GM21619 (cell line): ENCODE measurements at regions not wholly inside any gene's neighbourhood (a gene's known extent, or its start where the extent isn't known, plus 50 kb on each side); places are given as distances from the start of the nearest gene placed in this dataset.

Source experiments
- ATAC-seq: cut with Tn5 transposase; IDR thresholded peaks from one replicate; pipeline ENCODE4 v1.9.1; 2021; ENCODE audit not compliant: unreplicated experiment

DNA sequence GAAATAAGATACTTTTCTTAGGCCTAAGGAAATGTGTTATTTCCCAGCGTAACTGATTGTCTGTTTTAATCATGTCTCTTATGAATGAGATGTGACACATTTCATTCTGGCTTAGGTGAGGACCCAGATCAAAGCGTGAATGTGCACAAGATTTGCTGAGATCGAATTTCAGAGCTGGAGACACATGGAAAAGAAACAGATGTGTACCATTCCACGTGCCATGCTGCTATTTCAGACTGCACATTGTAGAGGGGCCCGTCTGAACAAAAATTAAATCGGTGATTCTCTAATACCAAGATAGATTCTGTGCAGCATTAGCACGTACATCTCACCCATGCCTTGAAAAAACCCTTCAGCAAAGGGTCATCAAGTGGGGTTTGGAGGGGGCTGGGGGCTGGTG is 290.4 kb downstream of the AACS start:
- no peak for ATAC-seq

DNA sequence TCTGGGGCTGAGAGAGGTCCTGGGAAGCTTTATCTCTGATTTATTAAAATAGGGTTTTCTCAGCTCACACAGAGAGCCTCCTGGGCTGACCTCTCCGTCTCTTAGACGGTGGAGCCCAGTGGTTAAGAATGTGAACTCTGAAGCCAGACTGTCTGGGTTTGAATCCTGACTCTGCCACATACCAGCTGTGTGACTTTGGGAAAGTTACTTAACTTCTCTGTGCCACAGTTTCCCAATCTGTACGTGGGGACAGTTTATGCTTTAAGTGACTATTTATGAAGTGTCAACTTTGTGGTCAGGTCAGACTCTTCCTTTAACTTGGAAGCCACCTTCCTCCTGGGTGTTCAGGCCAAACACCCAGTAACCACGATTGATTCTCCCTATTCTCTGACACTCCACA is 290.9 kb downstream of the AACS start:
- no peak for ATAC-seq

DNA sequence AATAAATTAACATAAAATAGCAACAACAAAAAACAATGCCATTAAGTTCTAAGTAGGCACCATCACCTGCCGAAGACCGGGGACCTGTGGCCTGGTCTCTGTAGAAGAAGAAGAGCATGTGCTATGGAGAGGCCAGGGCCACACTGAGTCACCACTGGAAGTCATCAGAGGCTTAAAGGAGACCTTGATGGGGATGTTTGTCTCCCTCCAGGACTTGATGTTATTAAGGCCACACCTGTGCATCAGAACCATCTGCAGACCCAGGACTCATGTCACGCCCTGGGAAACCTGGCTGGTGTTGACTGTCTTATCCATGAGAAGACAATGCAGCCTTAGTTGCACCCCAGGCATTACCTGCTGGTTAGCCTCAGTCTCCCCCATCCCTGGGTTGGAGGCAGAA is 292.3 kb downstream of the AACS start:
- no peak for ATAC-seq

DNA sequence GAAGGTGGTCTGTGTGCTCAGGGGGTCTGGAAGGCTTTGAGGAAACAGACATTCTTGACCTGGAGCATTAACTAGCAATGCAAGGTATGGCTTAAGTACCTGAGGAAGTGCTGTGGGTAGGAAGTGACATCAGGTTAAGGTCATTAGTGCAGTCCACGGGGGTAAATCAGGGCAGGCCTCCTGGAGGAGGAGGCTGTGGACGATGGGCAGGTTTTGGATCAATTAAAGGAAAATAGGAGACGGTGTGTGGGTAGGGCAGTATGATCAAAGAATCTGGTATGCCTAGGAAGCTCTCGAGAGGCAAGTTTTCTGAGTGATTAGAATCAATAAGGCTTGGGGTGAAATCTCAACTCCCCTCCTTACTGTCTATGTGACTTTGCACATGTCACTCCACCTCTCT is 295.3 kb downstream of the AACS start:
- no peak for ATAC-seq

DNA sequence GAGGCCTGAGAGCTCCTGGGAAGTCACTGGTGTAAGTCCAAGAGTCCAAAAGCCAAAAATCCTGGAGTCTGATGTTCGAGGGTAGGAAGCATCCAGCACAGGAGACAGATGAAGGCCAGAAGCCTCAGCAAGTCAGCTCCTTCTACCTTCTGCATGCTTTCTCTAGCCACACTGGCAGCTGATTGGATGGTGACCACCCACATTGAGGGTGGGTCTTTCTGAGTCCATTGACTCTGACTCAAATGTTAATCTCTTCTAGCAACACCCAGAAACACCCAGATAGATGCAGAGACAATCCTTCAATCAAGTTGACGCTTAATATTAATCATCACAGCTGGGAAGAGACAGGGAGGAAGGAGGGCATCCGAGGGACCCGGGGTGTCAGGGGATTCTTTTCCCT is 305.8 kb downstream of the AACS start:
- no peak for ATAC-seq

DNA sequence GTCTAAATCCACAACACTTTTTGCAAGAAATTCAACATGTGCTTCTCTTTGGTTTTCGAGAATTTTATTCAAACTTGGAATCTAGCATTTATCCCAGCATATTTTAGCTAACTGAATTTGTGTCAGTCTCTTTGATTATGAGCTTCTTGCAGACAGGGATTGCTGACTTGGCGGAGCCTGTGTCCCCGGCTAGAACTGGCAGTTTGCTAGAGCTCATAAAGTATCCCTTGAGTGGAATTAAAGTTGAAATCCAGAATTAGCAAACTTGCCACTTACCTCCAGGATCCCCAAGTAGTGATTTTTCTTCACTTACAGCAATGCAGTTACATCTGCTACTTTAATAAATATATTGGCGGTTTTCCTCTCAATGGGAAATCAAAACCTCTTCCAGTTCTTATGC is 306.9 kb downstream of the AACS start:
- no peak for ATAC-seq

DNA sequence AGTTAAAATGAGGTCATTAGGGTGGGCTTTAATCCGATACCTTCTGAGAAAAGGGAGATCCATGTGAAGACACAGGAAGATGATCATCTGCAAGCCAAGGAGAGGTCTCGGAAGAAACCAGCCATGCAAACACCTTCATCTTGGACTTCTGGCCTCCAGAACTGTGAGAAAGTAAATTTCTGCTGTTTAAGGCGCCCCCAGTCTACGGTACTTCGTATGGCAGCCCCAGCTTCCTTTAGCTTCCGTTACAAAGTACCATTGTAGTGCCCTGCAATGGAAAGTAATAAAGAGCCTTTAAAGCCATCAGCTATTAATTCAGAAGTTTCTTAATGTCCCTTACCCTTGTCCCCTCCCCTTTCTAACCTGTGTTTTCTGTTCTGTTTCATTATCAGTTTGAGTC is 308.1 kb downstream of the AACS start:
- no peak for ATAC-seq

DNA sequence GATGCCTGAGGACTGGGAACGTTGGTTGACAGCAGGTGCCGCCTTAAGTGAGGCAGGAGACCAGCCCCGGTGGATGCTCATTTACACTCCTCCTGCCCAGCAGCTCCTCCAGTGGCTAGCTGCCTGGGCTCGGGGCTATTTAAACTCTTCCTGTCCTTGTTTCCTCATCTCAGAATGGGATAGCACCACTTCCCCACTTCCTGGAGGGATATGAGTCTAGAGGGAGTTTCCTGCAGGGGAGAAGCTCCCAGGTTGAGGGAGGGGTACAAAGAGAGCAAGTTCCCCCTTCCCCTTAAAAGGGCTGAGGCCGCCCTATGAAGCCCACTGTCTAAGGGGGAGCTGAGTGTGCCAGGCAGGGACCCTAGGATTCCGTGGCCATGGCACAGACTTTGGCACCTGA is 311.2 kb downstream of the AACS start:
- no peak for ATAC-seq

DNA sequence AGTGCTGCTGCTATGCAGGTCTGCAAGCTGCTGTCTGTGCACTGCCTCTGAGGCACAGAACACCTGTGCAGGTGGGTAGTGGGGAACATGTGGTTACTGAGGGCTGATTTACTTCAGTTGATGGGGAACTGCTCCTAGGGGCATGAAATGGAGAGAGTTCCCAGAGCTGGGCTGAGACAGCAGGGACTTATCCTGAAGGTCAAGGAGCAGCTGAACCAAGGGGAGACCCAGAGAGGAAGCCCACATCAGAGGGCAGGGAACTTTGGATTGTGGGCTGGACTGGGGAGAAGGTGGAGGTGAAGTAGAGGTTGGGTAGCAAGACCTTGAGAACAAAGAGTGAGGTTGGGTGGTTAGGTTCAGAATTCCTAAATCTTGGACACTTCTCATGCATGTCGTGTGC is 311.9 kb downstream of the AACS start:
- no peak for ATAC-seq

DNA sequence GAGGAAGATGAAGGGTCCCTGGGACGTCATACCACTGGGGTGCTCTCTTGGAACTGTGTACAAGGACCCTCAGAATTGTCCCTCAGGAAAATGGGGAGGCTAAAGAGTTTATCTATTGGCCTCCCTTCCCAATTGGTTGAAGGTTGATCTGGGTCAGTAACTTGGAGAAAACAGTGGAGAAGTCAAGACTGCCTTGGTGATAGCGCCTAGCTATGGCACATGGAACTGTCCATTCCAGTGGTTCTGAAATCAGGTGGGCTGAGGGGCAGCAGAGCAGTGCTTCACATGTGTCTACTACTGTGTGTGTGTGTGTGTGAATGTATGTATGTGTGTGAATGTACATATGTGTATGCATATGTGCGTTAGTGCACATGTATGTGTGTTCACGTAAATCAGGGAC is 316.1 kb downstream of the AACS start:
- ATAC-seq = no peak

DNA sequence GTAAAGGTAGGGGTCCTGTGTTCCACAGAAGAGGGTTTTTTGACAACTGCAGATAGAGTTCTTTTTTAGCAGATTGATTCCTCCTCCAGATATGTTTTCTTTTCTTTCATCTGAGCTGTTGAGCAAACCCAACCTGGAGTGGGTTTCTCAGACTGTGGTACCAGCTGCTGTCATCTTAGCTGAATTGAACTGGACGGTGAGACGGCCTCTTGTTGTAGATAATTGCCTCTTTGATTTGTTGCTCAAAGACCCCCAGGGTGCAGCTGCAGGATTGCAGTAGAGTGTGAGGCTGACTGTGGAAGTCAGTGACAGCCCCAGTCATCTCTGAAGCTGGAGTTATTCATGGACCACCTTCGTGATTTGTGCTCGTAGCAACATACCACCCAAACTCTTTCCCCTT is 317.7 kb downstream of the AACS start:
- ATAC-seq = no peak

DNA sequence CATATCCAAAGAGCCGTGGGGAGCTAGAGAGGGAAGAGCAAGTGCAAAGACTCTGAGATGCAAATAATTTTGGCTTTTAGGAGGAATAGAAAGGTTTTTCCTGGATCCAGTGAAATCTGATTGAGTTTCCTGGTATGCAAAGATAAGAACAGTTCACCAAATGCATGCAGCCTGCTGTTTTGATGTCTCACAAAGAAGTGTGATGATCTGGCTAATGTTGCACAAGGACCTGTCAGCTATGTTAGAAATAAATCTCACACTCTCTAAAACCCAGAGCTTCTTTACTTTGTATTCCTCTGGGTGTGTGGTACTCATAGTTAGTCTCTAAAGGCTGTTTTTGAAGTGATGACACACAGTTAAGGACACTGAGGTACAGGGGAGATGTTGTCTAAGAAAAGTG is 321.4 kb downstream of the AACS start:
- ATAC-seq = no peak

DNA sequence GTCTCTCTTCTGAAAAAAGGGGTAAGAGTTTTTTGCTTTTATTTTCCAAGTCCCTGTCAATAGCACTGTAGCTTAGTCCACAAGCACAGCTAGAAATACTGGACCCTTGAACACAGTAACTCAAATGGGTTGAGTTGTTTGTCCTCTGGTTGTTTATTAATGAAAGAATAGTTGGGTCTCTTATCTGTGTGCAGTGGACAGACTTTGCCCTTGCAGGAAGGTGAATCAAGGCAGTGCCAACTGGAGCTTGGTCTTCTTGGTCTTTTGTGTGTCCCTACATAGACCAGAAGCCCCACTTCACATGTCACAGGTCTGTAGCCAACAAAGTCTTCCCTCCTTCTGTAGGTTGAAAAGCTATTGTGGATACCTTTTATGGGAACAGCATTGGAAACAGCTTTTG is 322.0 kb downstream of the AACS start:
- ATAC-seq = no peak

DNA sequence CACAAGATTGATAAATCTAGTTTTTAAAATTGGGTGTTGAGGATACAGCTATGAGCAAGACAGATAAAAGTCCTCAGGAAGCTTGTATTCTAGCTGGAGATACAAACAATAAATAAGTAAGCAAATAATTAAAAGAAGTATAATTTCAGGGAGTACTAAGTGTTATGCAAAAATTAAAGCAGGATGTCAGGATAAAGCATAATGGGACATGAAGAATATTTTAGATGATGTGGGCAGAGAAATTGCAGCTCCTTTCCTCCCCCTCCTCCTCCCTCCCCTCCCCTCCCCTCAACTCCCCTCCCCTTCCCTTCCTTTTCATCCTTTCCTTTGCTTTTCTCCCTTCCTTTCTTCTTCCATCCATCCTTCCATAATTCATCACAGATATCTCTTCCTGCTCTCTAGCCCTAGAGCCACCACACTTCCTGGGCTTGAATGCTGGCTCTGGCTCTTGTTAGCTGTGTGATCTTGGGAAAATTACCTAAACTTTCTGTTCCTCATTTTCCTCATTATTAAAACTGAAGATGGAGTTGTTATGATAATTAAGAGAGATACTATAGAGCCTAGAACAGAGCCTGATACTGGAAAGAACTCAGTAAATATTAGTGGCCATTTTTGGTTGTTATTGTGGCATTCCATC is 323.9 kb downstream of the AACS start:
- no peak for ATAC-seq

DNA sequence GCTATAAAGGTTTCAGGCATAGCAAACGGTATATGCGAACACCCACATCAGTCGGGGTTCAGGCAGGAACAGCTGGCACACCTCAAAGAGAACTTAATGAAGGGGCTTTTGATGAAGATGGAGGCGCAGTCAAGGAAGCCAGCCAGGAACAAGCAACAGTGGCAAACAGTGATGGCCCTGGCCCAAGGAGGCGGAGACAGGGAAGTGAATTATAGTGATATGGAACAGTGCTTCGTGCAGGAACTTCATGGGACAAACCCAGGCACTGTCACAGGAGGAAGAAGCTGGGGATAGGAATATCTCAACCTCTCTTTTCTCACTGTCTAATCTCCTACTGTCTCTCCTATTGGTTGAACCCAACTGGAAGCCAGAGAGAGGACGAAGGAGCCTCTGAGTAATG is 328.3 kb downstream of the AACS start:
- ATAC-seq = no peak

DNA sequence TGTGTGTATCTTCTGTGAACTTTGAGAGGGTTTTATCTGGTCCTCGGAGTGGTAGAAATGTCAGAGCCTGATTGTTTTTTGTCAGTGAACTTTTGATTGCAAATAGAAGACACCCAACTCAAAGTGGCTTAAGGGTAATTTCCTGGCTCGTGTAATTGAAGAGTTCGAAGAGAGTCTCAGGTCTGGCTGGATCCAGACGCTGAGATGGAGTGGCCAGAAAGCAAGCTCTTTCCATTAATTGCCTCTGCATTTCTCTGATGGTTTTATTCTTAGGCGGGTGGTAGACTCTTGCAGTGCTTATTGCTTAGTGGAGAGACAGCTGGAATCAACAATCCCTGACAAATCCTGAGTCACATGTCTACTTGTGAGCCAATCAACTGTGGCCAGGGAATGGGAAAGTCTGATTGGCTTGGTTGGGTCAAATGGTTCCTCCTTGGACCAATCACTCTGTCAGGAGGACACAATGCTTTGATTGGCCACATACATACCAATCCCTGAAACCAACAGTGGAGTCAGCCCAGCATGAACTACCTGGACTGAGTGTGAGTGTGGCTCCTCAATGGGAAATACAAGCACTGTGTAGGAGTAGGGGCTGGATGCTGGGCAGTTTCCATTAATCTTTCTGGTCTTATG is 330.5 kb downstream of the AACS start:
- no peak for ATAC-seq

DNA sequence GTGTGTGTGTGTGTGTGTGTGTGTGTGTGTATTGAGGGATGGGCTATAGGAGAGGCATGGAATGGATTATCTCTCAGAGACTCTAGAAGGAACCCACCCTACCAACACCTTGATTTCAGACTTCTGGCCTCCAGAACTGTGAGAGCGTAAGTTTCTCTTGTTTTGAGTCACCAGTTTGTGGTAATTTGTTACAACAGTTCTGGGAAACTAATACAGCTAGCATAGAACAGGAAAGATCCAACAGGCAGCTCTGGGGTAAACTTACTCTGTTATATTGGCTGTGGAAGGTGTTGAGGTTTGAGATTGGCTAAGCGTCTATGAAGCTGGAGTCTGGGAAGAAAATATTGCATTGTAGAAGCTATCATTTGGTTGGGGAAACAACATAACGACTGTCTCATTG is 334.3 kb downstream of the AACS start:
- no peak for ATAC-seq

DNA sequence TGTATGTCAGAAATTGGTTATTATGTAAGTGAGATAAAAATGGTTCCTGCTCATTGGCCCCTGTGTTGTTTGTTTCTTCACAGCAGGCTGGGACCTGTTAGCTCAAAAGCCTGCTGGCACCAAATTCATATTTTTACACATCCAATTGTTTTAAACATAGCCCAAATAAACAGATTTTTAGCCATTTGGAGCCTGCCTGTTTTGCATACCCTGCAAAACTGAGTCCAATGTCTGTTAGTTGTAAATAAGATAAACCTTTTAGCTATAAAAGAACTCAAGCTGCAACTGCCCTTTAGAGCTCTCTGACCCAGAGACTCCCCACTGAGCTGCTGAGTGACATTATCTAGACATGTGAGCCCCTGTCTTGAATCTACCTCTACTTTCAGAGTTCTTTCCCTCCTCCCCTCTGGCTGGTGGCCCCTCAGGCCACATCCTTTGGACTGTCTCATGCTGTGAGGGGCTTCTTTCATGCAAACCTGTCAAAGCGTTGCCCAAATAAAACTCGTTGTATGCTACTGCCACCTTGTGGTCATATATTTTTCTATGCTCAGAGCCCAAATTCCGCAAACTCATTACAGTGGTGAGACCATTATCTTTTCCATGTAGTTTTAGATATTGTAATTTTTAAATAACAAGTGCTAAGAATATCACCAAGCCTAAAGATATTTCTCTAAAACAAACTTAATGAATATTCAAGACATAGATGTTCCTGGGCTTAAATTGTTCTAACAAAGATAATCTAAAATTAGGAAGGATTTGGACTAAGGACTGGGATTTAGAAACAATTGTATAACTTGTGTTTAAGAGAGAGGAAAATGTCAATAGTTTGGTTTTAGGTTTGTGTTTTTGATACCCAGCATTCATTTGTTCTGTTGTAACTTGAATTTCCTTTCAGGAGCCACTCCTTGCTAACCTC is 337.9 kb downstream of the AACS start:
- no peak for ATAC-seq

DNA sequence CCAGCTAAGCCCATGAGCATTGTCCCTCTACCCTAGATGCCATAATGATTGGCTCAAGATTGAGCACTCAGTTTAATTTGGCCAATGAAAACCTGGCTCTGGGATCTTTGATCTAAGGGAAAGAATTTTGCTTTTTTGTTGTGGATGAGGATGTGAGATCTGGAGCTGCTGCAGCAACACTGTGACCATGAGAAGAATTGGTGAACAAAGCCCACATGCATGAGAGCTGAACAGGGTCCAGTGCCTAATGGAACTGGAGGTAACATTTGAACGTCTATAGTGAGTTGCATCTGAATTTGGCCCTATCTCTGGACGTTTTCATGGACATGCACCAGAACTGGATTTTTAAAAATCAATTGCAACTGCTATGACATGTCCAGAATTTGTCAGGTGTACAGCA is 338.6 kb downstream of the AACS start:
- ATAC-seq = no peak

DNA sequence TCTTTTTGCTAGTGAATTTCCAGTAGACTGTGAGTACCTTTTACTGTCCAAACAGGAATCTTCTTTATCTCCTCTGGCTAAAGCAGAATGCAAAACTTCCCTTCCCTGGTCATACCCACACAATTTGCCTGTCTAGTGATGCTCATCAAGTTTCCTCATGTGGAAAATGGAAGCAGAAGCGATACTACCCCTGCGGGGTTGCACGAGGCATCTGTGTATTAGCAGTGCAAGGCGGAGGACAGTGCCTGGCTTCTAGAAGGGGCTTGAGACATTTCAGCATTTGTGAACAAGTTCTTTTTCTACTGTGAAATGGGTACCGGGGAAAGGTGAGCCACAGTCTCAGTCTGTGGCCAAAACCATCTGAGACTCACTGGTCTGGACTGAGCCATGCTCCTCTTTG is 340.9 kb downstream of the AACS start:
- peak; percentile 77 for ATAC-seq

DNA sequence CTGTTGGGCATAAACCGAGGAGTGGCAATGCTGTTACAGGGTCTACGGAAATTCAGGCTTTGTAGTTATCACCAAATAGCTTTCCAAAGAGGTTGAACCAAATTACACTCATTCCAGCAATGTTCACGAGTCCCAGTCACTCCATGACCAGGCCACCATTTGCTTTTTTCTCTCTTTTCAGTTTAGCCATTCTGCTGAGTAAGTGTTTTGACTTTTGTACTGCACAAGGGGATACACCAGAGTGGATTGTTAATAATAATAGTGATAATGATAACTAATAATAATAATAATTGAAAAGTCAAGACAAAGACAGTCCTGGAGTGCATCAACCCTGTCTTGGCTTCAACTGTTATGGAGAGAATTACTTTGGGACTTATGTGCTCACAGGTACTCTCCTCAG is 343.5 kb downstream of the AACS start:
- no peak for ATAC-seq

DNA sequence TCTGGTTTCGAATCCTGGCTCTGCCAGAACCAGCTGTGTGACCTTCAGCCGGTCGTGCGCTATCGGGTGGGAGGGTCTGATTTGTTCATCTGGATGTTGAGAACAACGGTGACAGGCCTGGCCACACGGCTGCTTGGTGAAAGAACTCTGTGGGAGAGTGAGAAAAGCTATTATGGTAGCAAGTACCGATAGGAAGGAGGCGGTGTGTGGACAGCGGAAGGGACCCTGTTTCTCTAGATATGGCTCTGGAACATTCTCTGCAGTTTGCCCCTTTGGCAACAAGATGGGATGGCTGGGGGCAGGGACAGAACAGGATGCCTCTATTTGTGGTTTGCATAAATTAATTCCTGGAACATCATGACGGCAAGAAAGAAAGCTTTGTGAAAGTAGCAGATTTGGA is 347.3 kb downstream of the AACS start:
- no peak for ATAC-seq
